ENCODE measurements at regions not wholly inside any gene's neighbourhood (a gene's known extent, or its start where the extent isn't known, plus 50 kb on each side); places are given as distances from the start of the nearest gene placed in this dataset.

- no peak for DNase-seq (ENCODE audit: low spot score)
These were observed 433.0 kb upstream of the REG3G start for GRCh38 chr2:78592491-78592890.

DNA sequence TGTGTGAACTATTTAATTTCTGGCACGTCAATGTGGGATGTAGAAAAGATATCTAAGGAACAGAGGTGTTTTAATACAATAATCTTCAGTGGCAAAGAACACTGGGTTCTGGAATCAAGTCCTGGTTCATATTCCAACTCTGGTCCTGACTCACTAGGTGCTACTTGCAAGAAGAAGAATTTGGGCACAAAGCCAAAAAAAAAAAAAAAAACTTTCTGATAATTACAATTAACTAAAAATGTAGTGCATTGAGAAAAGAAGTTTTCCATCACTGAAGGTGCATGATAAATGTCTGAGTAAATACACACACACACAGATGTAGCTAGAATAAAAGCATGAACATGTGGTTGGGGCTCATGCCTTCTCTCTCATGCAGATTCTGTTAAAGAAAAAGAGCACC lies 424.4 kb upstream of the REG3G start:
- no peak for DNase-seq (ENCODE audit: low spot score)

- no peak for DNase-seq (ENCODE audit: low spot score)
These were observed 422.6 kb upstream of the REG3G start for GRCh38 chr2:78602862-78603261.

- DNase-seq (ENCODE audit: low spot score): no peak
These were observed 418.6 kb upstream of the REG3G start for GRCh38 chr2:78606895-78607294.

GRCh38 chr2:78614726-78615125 lies 410.8 kb upstream of the REG3G start:
- DNase-seq (ENCODE audit: low spot score): no peak

DNA sequence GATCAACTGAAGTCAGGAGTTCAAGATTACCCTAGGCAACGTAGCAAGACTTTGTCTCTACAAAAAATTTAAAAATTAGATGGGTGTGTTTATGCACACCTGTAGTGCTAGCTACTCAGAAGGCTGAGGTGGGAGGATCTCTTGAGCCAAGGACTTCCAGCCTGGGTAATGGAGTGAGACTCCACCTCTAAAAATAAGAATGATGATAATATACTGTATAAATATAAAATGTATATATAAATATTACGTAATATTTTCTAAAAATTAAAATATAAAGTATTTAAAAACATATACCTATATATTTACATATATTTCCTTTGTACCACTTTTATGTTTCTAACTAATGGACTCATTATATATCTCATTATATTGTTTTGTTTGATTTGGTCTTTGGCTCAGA lies 409.5 kb upstream of the REG3G start:
- DNase-seq (ENCODE audit: low spot score): no peak

- no peak for DNase-seq (ENCODE audit: low spot score)
These were observed 391.1 kb upstream of the REG3G start for GRCh38 chr2:78634425-78634824.

- no peak for DNase-seq (ENCODE audit: low spot score)
These were observed 380.6 kb upstream of the REG3G start for GRCh38 chr2:78644854-78645253.

- no peak for DNase-seq (ENCODE audit: low spot score)
These were observed 378.8 kb upstream of the REG3G start for GRCh38 chr2:78646533-78647364.

GRCh38 chr2:78648558-78648957 lies 376.9 kb upstream of the REG3G start:
- DNase-seq (ENCODE audit: low spot score): no peak

DNA sequence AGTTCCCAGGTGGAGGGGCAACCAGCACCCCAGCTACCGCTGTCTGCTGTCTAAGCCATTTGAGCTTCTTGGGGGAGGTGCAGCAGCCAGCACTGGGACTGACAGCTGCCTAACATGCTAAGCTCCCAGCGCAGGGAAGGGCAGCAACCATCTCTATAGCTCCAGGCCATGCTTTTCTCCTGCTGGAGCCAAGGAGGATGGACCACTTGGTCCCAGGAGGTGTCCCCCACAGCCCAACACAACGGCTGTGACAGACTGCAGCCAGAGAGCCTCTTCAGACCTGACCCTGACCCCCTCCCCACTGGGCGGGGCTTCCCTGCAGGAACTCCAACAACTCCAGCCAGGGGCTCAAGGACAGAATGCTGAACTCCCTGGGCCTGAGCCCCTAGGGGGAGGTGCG lies 370.6 kb upstream of the REG3G start:
- no peak for DNase-seq (ENCODE audit: low spot score)

DNA sequence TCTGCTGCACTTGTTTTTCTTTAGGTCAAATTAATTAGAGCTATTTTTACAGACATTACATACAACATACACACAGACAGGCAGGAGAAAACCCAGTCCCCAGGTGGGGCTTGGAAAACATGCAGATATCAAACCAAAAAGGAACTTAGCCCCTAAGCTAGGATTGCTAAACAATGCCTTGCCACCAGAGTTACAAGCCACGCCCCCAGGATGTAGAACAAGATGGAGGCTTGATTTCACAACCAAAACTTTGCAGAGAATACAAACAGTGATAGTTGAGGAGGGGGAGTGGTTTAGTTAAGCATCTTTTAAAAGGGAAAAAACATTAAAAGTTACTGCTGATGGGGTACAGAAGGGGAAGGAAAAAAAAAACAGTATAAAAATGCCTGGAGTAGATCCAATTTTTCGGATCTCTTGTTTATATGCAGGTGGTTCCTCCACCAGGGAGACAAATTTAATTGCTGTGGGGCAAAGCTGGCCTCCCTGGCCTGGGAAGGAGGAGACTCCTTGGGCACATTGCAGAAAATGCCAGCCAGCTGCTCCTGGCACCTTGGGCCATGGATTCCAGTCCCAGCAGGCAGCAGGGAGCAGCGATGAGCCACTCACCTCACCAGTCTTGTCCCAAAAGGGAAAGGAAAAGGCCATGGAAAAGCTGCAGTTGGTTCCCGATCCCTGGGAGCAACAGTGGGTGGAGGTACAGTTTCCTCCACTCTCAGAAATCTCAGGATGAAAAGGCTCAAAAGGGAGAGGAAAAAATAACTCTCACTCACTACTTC lies 348.4 kb upstream of the REG3G start:
- DNase-seq (ENCODE audit: low spot score): no peak

DNA sequence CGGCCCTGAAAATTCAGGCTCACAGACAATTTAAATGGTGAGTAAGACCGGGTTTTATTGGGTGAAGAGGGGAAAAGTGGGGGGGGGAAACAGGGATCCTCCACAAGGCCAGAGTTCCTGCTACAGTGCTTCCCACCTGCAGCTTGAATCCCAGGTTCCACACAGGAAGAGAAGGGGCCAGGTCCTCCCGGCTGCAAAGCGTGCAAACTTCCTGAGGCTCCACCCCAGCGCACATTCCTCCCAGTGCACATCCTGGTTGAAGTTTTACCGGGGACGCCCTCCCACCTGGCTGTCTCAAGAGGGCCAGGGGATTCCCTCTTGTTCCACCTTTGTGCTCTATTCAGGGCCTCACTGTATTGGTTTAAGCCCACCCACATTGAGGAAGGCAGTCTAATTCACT lies 347.7 kb upstream of the REG3G start:
- DNase-seq (ENCODE audit: low spot score): no peak

DNA sequence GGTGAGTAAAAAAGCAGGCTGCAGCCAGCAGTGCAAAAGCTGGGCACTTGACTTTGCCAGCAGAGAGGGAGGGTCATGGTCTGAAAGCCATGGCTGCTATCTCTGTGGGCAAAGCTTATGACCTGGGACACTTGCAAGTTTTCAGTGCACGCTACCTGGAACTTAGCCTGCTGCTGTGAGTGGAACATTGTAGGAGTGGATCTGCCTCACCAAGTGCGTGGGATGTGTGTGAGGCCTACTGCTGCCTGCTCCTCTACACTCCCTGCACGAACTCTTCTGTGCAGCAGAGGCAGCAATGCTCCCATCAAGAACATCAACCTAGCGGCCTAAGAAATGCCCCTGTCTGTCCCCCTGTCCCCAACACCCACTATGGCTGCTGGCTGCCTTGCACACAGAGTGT lies 344.1 kb upstream of the REG3G start:
- DNase-seq (ENCODE audit: low spot score): no peak

DNA sequence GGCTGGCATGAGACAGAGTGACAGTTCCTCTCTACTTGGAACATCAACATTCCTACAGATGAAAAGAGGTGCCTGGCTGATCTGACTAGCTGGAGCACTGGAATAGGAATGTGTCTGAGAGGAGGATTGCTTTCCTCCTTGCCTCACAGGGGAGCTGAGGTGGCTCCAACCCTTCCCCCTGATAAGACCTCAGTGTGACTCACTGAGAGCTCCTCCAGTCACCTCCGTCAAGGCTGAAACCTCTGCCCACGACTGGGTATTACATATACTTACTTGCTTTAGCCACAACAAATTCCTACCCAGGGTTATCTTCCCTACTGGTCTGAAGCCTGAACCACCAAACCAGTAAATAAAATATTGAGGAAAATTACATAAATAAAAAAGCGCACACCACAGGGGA lies 342.7 kb upstream of the REG3G start:
- DNase-seq (ENCODE audit: low spot score): no peak

DNA sequence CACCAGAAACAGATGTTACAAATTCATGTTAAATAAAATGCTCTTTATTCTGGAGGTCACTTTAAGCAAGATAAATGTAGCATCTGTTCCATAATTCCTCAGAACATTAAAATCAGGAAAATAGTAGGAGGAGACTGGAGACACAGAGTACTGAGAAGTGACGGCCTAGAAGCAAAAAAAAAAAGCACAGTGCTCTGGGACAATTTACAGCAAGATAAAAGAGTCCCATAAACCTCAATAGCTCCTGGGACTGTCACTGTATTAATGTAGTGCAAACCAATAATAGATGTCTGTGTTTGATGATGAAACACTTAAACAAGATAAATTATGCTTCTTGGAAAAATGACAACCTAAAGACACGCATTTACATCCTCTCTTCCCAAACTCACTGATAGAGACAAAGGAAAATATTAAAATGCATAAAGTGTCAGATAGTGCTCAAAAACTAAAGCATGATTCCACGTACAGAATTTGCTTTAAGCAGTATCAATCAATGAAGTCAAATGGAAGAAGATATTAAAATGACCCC lies 338.8 kb upstream of the REG3G start:
- DNase-seq (ENCODE audit: low spot score): no peak

GRCh38 chr2:78699696-78700095 lies 325.8 kb upstream of the REG3G start:
- DNase-seq (ENCODE audit: low spot score): peak; percentile 29

DNA sequence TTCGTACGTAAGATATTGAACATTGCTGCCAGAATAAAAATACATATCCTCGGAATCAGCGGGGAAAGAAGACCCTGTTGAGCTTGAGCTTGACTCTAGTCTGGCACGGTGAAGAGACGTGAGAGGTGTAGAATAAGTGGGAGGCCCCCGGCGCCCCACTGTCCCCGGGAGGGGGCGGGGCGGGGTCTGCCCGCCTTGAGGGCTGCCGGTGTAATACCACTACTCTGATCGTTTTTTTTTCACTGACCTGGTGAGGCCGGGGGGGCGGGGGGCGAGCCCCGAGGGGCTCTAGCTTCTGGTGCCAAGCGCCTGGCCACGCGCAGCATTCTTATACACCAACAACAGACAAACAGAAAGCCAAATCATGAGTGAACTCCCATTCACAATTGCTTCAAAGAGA lies 324.0 kb upstream of the REG3G start:
- no peak for DNase-seq (ENCODE audit: low spot score)

DNA sequence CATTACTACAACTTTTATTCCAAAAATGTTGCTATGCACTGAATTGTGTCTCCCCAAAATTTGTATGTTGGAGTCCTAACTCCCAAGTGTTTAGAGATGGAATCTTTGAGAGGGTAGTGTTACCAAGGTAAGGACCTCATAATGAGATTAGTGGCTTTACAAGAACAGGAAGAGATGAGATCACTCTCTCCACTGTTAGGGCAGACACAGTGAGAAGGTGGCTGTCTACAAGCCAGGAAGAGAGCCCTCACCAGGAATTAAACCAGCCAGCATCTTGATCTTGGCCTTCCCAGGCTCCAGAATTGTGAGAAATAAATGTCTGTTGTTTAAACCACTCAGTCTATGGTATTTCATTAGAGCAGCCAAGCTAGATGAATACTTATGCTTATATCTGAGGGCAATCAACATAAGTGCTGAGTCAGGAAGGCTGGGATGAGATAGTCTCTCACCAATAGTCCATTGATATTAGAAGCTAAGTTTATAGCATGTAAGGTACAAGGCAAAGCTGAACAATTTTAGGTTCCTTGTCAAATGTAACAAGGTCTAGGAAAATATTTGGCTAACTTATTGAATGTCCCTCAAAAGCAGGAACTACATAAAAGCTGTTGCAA lies 317.6 kb upstream of the REG3G start:
- DNase-seq (ENCODE audit: low spot score): no peak

DNA sequence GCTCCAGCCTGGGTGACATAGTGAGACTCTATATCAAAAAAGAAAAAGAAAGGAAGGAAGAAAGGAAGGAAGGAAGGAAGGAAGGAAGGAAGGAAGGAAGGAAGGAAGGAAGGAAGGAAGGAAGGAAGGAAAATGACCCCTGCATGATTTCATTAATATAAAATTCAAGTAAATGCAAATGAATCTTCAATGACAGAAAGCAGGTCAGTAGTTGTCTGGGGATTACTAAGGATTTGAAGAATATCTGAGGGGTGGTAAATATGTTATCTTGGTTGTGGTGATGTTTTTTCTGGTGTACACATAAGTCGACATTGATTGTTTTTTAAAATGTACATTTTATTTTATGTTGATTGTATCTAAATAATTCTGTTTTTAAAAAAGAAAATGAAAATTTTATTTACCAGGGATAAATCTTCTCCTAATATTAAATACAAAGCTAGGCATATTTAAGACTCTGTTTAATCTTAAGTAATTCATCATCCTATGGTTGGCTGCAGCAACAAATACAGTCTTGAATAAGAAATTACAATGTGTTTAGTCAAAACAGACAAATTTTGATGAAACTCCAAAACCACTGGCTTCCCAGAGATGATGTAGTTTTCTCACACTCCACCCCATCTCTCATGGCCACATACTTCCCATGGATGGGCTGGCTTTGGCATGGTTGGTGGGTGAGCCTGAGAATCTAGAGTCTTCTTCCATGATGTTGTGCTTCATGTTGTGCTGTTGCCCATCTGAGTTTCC lies 314.7 kb upstream of the REG3G start:
- no peak for DNase-seq (ENCODE audit: low spot score)

GRCh38 chr2:78715293-78715692 lies 310.2 kb upstream of the REG3G start:
- DNase-seq (ENCODE audit: low spot score): no peak

- DNase-seq (ENCODE audit: low spot score): no peak
These were observed 307.5 kb upstream of the REG3G start for GRCh38 chr2:78718024-78718423.
